HUES6 (cell line): ENCODE measurements at regions not wholly inside any gene's neighbourhood (a gene's known extent, or its start where the extent isn't known, plus 50 kb on each side); places are given as distances from the start of the nearest gene placed in this dataset.

Experiments used
- H3K27ac ChIP-seq: 2 replicates; pipeline ENCODE4 v1.7.0; 2013; ENCODE audit warnings: low read depth, mild to moderate bottlenecking, low read length, inconsistent platforms
- H3K27me3 ChIP-seq: 2 replicates; pipeline ENCODE4 v1.6.1; 2013; ENCODE audit warnings: low read length; ENCODE audit not compliant: control insufficient read depth, insufficient read depth
- H3K36me3 ChIP-seq: 2 replicates; pipeline ENCODE4 v1.6.1; 2013; ENCODE audit warnings: low read length; ENCODE audit not compliant: control insufficient read depth, insufficient read depth
- H3K4me1 ChIP-seq: 2 replicates; pipeline ENCODE4 v1.6.1; 2013; ENCODE audit warnings: low read length; ENCODE audit not compliant: control insufficient read depth, insufficient read depth
- H3K4me3 ChIP-seq: 2 replicates; pipeline ENCODE4 v1.5.1; 2013; ENCODE audit warnings: low read depth, low read length
- H3K9ac ChIP-seq: one replicate; pipeline ENCODE4 v1.6.1; 2013; ENCODE audit warnings: mild to moderate bottlenecking, low read length
- H3K9me3 ChIP-seq: 2 replicates; pipeline ENCODE4 v1.6.1; 2013; ENCODE audit warnings: low read depth, low read length; ENCODE audit not compliant: control insufficient read depth, insufficient read depth

- H3K4me3 ChIP-seq: no peak overlapping the region
- peaks cover 9% of the 10 kb centered on the region for H3K4me1 ChIP-seq
- no peaks in the 10 kb centered on the region for H3K36me3 ChIP-seq
- peaks cover 18% of the 10 kb centered on the region for H3K9me3 ChIP-seq
- H3K27me3 ChIP-seq: no peaks in the 10 kb centered on the region
- H3K9ac ChIP-seq: no peak overlapping the region
- no peak overlapping the region for H3K27ac ChIP-seq
These were observed 80.1 kb upstream of the DMAC1 start for GRCh38 chr9:7879551-7880245.

- Histone ChIP-seq H3K9me3 (peaks cover 18% of the 10 kb centered on the region), H3K9ac (no peak overlapping the region)
These were observed 72.6 kb upstream of the DMAC1 start for GRCh38 chr9:7871977-7872730.

GRCh38 chr9:7869340-7869739, 69.8 kb upstream of the DMAC1 start:
- no peaks in the 10 kb centered on the region for H3K36me3 ChIP-seq
- no peaks in the 10 kb centered on the region for H3K4me1 ChIP-seq
- H3K27ac ChIP-seq: no peak overlapping the region
- no peak overlapping the region for H3K9ac ChIP-seq
- H3K27me3 ChIP-seq: no peaks in the 10 kb centered on the region
- H3K9me3 ChIP-seq: no peaks in the 10 kb centered on the region
- H3K4me3 ChIP-seq: no peak overlapping the region

More at GRCh38 chr9:7871977-7872730, 72.6 kb upstream of the DMAC1 start:
- Histone ChIP-seq H3K4me3 (no peak overlapping the region), H3K27ac (no peak overlapping the region), H3K36me3 (no peaks in the 10 kb centered on the region), H3K27me3 (no peaks in the 10 kb centered on the region), H3K4me1 (no peaks in the 10 kb centered on the region)

GRCh38 chr9:7862170-7862569, 62.6 kb upstream of the DMAC1 start:
- no peaks in the 10 kb centered on the region for H3K9me3 ChIP-seq
- no peaks in the 10 kb centered on the region for H3K27me3 ChIP-seq
- no peak overlapping the region for H3K4me3 ChIP-seq
- no peak overlapping the region for H3K27ac ChIP-seq
- H3K36me3 ChIP-seq: no peaks in the 10 kb centered on the region
- H3K4me1 ChIP-seq: no peaks in the 10 kb centered on the region
- no peak overlapping the region for H3K9ac ChIP-seq

GRCh38 chr9:7861086-7861485, 61.5 kb upstream of the DMAC1 start:
- Histone ChIP-seq H3K4me3 (no peak overlapping the region), H3K27ac (no peak overlapping the region), H3K9ac (no peak overlapping the region), H3K36me3 (no peaks in the 10 kb centered on the region), H3K9me3 (no peaks in the 10 kb centered on the region), H3K4me1 (no peaks in the 10 kb centered on the region), H3K27me3 (no peaks in the 10 kb centered on the region)

GRCh38 chr9:7860335-7860709, 60.7 kb upstream of the DMAC1 start:
- H3K27ac ChIP-seq: no peak overlapping the region
- H3K4me1 ChIP-seq: no peaks in the 10 kb centered on the region
- no peaks in the 10 kb centered on the region for H3K27me3 ChIP-seq
- no peaks in the 10 kb centered on the region for H3K9me3 ChIP-seq
- H3K4me3 ChIP-seq: no peak overlapping the region
- no peak overlapping the region for H3K9ac ChIP-seq
- no peaks in the 10 kb centered on the region for H3K36me3 ChIP-seq

GRCh38 chr9:7859701-7860334, 60.2 kb upstream of the DMAC1 start:
- no peak overlapping the region for H3K9ac ChIP-seq
- H3K27ac ChIP-seq: no peak overlapping the region
- no peaks in the 10 kb centered on the region for H3K4me1 ChIP-seq
- H3K36me3 ChIP-seq: no peaks in the 10 kb centered on the region
- H3K27me3 ChIP-seq: no peaks in the 10 kb centered on the region
- no peaks in the 10 kb centered on the region for H3K9me3 ChIP-seq
- H3K4me3 ChIP-seq: no peak overlapping the region

GRCh38 chr9:7858166-7858565, 58.6 kb upstream of the DMAC1 start:
- H3K27me3 ChIP-seq: no peaks in the 10 kb centered on the region
- no peaks in the 10 kb centered on the region for H3K36me3 ChIP-seq
- no peaks in the 10 kb centered on the region for H3K4me1 ChIP-seq
- H3K9me3 ChIP-seq: no peaks in the 10 kb centered on the region
- no peak overlapping the region for H3K27ac ChIP-seq
- H3K4me3 ChIP-seq: no peak overlapping the region
- no peak overlapping the region for H3K9ac ChIP-seq

DNA sequence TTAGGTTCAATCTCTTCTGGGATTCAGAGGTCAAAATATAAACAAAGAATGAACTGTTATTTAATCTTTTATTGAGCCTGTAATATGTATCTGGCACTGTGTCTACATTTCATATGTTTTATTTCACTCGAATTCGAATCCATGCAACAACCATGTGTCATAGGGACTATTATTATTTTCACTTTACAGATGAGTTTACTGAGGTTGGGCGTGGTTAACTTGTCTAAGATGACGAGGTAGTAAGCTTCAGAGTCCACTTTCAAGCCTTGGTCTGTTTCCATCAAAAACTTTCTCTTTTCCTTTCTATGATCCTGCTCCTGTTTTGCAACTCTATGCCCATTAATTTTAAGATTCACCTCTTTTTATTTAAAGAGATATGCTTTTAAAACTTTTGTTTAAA, 55.2 kb upstream of the DMAC1 start:
- Histone ChIP-seq H3K27me3 (no peaks in the 10 kb centered on the region), H3K27ac (no peak overlapping the region), H3K9ac (no peak overlapping the region), H3K4me3 (no peak overlapping the region), H3K9me3 (0 out of 2 replicates have a peak, but pooled peaks cover 2% of the 10 kb centered on the region), H3K36me3 (no peaks in the 10 kb centered on the region), H3K4me1 (no peaks in the 10 kb centered on the region; the same call in 1 of the 2 replicates)
